ENCODE measurements at regions not wholly inside any gene's neighbourhood (a gene's known extent, or its start where the extent isn't known, plus 50 kb on each side); places are given as distances from the start of the nearest gene placed in this dataset.

GRCh38 chr5:29805804-29806203 is 1387.7 kb upstream of the CDH6 start:
- H3K9me3 ChIP-seq (ENCODE audit: insufficient read depth in 2 of 2, low read depth in 1 of 2, low read length in 1 of 2) = no peaks in the 10 kb centered on the region
- H2AK5ac ChIP-seq (ENCODE audit: low read depth, low read length) = no peak overlapping the region
- no peak overlapping the region for H3K56ac ChIP-seq (replicated peaks; ENCODE audit: insufficient read length, low read depth, low read length)
- H2BK20ac ChIP-seq (ENCODE audit: low read length) = no peak overlapping the region
- no peak overlapping the region for H3K4me3 ChIP-seq (ENCODE audit: extremely low read depth in 1 of 4, insufficient read depth in 2 of 4, low read depth in 3 of 4, low read length in 4 of 4)
- H3K18ac ChIP-seq (ENCODE audit: extremely low read depth, low read length) = no peak overlapping the region
- no peaks in the 10 kb centered on the region for H3K79me1 ChIP-seq (ENCODE audit: low read depth, low read length)
- H4K5ac ChIP-seq (ENCODE audit: insufficient read length, low read depth, low read length) = no peak overlapping the region
- no peak overlapping the region for H4K91ac ChIP-seq (replicated peaks; ENCODE audit: insufficient read length, low read length)
- ChIA-PET POLR2A (ENCODE audit: partially characterized antibody) (no interaction called here), CTCF (ENCODE audit: partially characterized antibody) (no interaction called here)
- no peak overlapping the region for H3K9ac ChIP-seq (replicated peaks in 1 of 4; ENCODE audit: extremely low read depth in 1 of 4, low read depth in 3 of 4, low read length in 3 of 4)
- DNase-seq (ENCODE audit: low read depth in 1 of 2, low spot score in 2 of 2) = no peak
- 90% methylated on average over 3 of the region's 3 CpGs; no CpG with 5 or more reads in 1 of the 2 experiments for WGBS, 2 experiments (ENCODE audit: extremely low coverage in 1 of 2, insufficient coverage in 1 of 2, insufficient read length in 1 of 2, insufficient replicate concordance in 2 of 2, low coverage in 1 of 2, low lambda C conversion rate in 2 of 2, missing lambda C conversion rate in 1 of 2)
- H4K20me1 ChIP-seq (replicated peaks in 1 of 2; ENCODE audit: control insufficient read depth in 1 of 2, insufficient read depth in 2 of 2, low read length in 2 of 2) = no peaks in the 10 kb centered on the region
- H3K23me2 ChIP-seq (ENCODE audit: low read depth, low read length) = no peaks in the 10 kb centered on the region
- no peak overlapping the region for H2BK15ac ChIP-seq (ENCODE audit: low read length)
- no peak overlapping the region for H2AFZ ChIP-seq (ENCODE audit: low read length)
- H2BK120ac ChIP-seq (replicated peaks; ENCODE audit: low read depth, low read length) = no peak overlapping the region
- H4K8ac ChIP-seq (ENCODE audit: extremely low read depth, insufficient read depth, low read length) = no peak overlapping the region
- H3K4ac ChIP-seq (replicated peaks; ENCODE audit: insufficient read length, low read depth, low read length) = no peak overlapping the region
- FAIRE-seq = no peak
- no peak overlapping the region for H3K27ac ChIP-seq (ENCODE audit: low read depth, low read length)
- H3K27me3 ChIP-seq (replicated peaks in 1 of 4; ENCODE audit: control insufficient read depth in 3 of 4, extremely low read depth in 1 of 4, insufficient read depth in 3 of 4, low read length in 3 of 4) = no peaks in the 10 kb centered on the region
- no peaks in the 10 kb centered on the region for H3K79me2 ChIP-seq (ENCODE audit: control insufficient read depth in 1 of 2, insufficient read depth in 2 of 2, low read length in 2 of 2)
- H3K14ac ChIP-seq (ENCODE audit: insufficient read length) = no peak overlapping the region
- no peak overlapping the region for H3K4me2 ChIP-seq (ENCODE audit: insufficient read depth in 1 of 2, low read depth in 2 of 2, low read length in 2 of 2)
- H2BK12ac ChIP-seq (ENCODE audit: low read depth, low read length) = no peak overlapping the region
- no peak overlapping the region for H2BK5ac ChIP-seq (ENCODE audit: low read depth, low read length)
- H3K23ac ChIP-seq (ENCODE audit: insufficient read length) = no peak overlapping the region
- no peaks in the 10 kb centered on the region for H3K36me3 ChIP-seq (ENCODE audit: control insufficient read depth in 2 of 4, insufficient read depth in 4 of 4, low read length in 3 of 4)
- H3K4me1 ChIP-seq (replicated peaks in 1 of 4; ENCODE audit: control insufficient read depth in 3 of 4, insufficient read depth in 4 of 4, low read length in 3 of 4) = no peaks in the 10 kb centered on the region
- TF ChIP-seq SUZ12 (IDR thresholded peaks at IDR 0.05; ENCODE audit: low read length) (no peak), SP4 (IDR thresholded peaks at IDR 0.05; ENCODE audit: low read length) (no peak), TBP (IDR thresholded peaks at IDR 0.05; ENCODE audit: low read depth, low read length) (no peak), SP1 (IDR thresholded peaks at IDR 0.05; ENCODE audit: low read depth, low read length) (no peak), CTCF (IDR thresholded peaks at IDR 0.05; ENCODE audit: control extremely low read depth in 1 of 3, insufficient read depth in 1 of 3, low read depth in 1 of 3, low read length in 3 of 3) (no peak), SAP30 (IDR thresholded peaks at IDR 0.05; ENCODE audit: insufficient read depth, insufficient replicate concordance, low read length) (no peak), RNF2 (IDR thresholded peaks at IDR 0.05; ENCODE audit: borderline replicate concordance, low read depth, low read length, missing control alignments, poor library complexity, severe bottlenecking) (no peak), HDAC6 (IDR thresholded peaks at IDR 0.05; ENCODE audit: low read depth, low read length) (no peak), PHF8 (conservative IDR thresholded peaks at IDR 0.05; ENCODE audit: low read depth, low read length) (no peak), JUND (IDR thresholded peaks at IDR 0.05; ENCODE audit: low read length) (no peak), RAD21 (IDR thresholded peaks at IDR 0.05 in 1 of 2, conservative IDR thresholded peaks at IDR 0.05 in 1 of 2; ENCODE audit: low read depth in 2 of 2, low read length in 2 of 2) (no peak), NRF1 (IDR thresholded peaks at IDR 0.05; ENCODE audit: low read depth, low read length) (no peak)

Data from H1 (cell line).